ENCODE measurements at regions not wholly inside any gene's neighbourhood (a gene's known extent, or its start where the extent isn't known, plus 50 kb on each side); places are given as distances from the start of the nearest gene placed in this dataset.

GRCh38 chr11:37364246-37364839, 766.3 kb upstream of the RAG2 start:
- TF ChIP-seq HDGF (IDR thresholded peaks at IDR 0.05; ENCODE audit: borderline replicate concordance), result no peak
- TF ChIP-seq L3MBTL2 (conservative IDR thresholded peaks at IDR 0.05), result no peak
- no peak for TF ChIP-seq TARDBP (IDR thresholded peaks at IDR 0.05)
- no peak for TF ChIP-seq FOXK2 (IDR thresholded peaks at IDR 0.05)
- TF ChIP-seq SUZ12 (IDR thresholded peaks at IDR 0.05), result no peak
- no peak for TF ChIP-seq BHLHE40 (IDR thresholded peaks at IDR 0.05; ENCODE audit: borderline replicate concordance)
- TF ChIP-seq CTBP1 (IDR thresholded peaks at IDR 0.05; ENCODE audit: borderline replicate concordance), result no peak
- TF ChIP-seq SP1 (IDR thresholded peaks at IDR 0.05), result no peak
